Peyer's patch (tissue), 4 donors: ENCODE measurements at regions not wholly inside any gene's neighbourhood (a gene's known extent, or its start where the extent isn't known, plus 50 kb on each side); places are given as distances from the start of the nearest gene placed in this dataset.

Experiments
- DNase-seq, 3 donors: peaks; one replicate each; pipeline ENCODE4 v3.0.0-alpha.2; 2017 to 2019
- H3K27ac ChIP-seq, 4 donors: fragments of 200-600 bp; sonication (generic); one replicate each; pipeline ENCODE4 v1.5.1; 2016 to 2019
- H3K27me3 ChIP-seq, 2 donors: fragments of 200-600 bp; sonication (generic); one replicate each; pipeline ENCODE4 v1.5.1; 2019
- H3K36me3 ChIP-seq, 3 donors: fragments of 200-600 bp; sonication (generic); one replicate each; pipeline ENCODE4 v1.5.1; 2016 to 2019
- H3K4me1 ChIP-seq, 4 donors: fragments of 200-600 bp; sonication (generic); one replicate each; pipeline ENCODE4 v1.5.1; 2016 to 2019
- H3K4me3 ChIP-seq, 4 donors: fragments of 200-600 bp; sonication (generic); 1 replicate in 3 of 4; 2 replicates in 1 of 4; pipeline ENCODE4 v1.5.1; 2016 to 2019; ENCODE audit warnings: mild to moderate bottlenecking in 1 of 4
- H3K9me3 ChIP-seq, 4 donors: fragments of 200-600 bp; sonication (generic); one replicate each; pipeline ENCODE4 v1.5.1; 2016 to 2019; ENCODE audit warnings: mild to moderate bottlenecking in 1 of 4
- CTCF ChIP-seq, 6 experiments: fragments of 450-650 bp in 4 of 6; fragments of 200-600 bp in 2 of 6; sonication (generic) in 1 of 6; IDR thresholded peaks; one replicate each; pipeline ENCODE4 v1.5.1; 2017 to 2019; ENCODE audit warnings: antibody characterized with exemption in 6 of 6, mild to moderate bottlenecking in 3 of 6, moderate library complexity in 1 of 6
- POLR2A ChIP-seq, 2 donors: fragments of 450-650 bp; IDR thresholded peaks; one replicate each; pipeline ENCODE4 v1.5.1; 2017; ENCODE audit warnings: antibody characterized with exemption in 2 of 2, mild to moderate bottlenecking in 2 of 2, moderate library complexity in 2 of 2

DNA sequence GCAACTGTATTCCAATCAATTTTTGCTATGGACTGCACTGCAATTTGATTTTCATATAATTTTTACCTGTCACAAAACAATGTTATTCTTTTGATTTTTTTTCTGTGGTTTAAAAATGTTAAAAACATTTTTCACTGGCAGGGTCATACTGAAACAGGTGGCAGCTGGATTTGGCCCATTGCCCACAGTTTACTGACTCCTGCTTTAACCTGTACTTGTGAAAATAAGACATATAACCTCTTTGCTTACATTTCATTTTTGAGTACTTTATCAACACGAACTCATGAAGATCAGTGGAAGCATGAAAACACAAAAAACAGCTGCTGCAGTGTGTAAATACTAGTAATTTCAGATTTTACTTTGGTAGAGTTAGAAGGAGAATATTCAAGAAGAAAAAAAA lies 313.1 kb downstream of the WDR72 start:
- Histone ChIP-seq H3K4me3 (no peak overlapping the region), H3K36me3 (no peaks in the 10 kb centered on the region), H3K27me3 (no peaks in the 10 kb centered on the region), H3K4me1 (no peaks in the 10 kb centered on the region), H3K27ac (no peak overlapping the region), H3K9me3 (no peaks in the 10 kb centered on the region)
- TF ChIP-seq CTCF (IDR thresholded peaks at IDR 0.05) (no peak), POLR2A (IDR thresholded peaks at IDR 0.05) (no peak)
- DNase-seq: no peak

GRCh38 chr15:53445531-53445930 lies 313.9 kb downstream of the WDR72 start:
- Histone ChIP-seq H3K9me3 (no peaks in the 10 kb centered on the region), H3K27ac (no peak overlapping the region), H3K27me3 (no peaks in the 10 kb centered on the region), H3K4me1 (no peaks in the 10 kb centered on the region), H3K36me3 (no peaks in the 10 kb centered on the region), H3K4me3 (no peak overlapping the region)
- TF ChIP-seq CTCF (IDR thresholded peaks at IDR 0.05) (no peak), POLR2A (IDR thresholded peaks at IDR 0.05) (no peak)
- DNase-seq: no peak

DNA sequence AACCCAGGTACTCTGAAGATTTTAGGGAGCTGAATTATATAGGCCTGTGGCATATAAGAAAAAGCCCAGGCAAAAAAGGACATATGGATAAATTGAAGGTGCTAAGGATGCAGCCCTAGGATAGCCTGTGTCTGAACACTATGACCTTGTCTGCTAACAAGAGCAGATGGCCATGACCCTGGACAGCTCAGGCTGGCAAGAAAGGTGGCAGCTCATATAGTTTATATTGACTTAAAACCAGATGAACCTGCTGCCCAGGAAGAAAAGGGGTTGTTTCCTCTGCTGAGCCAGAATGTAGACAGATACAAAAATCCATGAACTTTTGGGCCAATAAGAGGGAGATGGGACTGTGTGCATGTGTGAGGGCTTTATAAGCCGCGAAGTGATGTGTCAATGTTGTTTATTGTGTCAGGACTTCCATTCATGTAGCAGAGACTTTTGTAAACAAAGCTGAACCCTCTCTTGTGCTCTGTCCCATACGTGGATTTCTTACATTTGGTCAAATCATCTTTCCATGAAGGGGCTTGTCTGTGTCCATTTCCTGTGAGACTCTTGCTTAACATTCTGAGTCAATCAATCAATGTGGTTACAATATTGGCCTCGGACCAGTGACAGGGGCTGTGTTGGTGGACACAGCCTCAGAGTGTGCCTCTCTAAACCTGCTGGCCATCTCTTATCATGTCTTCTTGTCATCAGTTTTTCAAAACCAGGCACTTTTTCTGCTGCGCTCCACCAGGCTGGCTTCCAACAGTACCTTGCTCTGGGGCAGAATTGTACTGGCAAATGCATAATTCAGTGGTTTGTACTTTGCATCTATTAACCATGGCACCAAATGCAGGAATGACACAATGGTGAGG lies 321.2 kb downstream of the WDR72 start:
- TF ChIP-seq CTCF (IDR thresholded peaks at IDR 0.05) (no peak), POLR2A (IDR thresholded peaks at IDR 0.05) (no peak)
- Histone ChIP-seq H3K27me3 (no peaks in the 10 kb centered on the region), H3K9me3 (no peaks in the 10 kb centered on the region), H3K27ac (no peak overlapping the region), H3K4me3 (no peak overlapping the region), H3K36me3 (no peaks in the 10 kb centered on the region), H3K4me1 (no peaks in the 10 kb centered on the region)
- DNase-seq: no peak

DNA sequence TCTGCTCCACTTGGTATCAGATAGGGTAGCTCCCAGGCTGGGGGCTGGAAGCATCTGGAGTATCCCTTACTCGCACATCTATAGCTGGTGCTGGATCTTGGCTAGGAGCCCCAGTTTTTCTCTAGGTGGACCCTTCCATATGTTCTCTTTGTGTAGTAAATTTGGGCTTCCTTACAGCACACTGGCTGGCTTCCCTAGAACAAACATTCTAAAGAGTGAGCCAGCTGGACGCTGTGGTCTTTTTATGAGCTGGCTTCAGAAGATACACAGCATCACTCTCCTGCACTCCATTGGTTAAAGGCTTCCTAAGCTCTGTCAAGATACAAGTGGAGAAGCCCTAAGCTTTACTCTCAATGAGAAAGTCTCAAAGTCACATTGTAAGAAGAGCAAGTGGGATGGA lies 322.1 kb downstream of the WDR72 start:
- TF ChIP-seq POLR2A (IDR thresholded peaks at IDR 0.05) (no peak), CTCF (IDR thresholded peaks at IDR 0.05) (no peak)
- Histone ChIP-seq H3K27ac (no peak overlapping the region), H3K4me1 (no peaks in the 10 kb centered on the region), H3K4me3 (no peak overlapping the region), H3K9me3 (no peaks in the 10 kb centered on the region), H3K27me3 (no peaks in the 10 kb centered on the region), H3K36me3 (no peaks in the 10 kb centered on the region)
- DNase-seq: no peak

DNA sequence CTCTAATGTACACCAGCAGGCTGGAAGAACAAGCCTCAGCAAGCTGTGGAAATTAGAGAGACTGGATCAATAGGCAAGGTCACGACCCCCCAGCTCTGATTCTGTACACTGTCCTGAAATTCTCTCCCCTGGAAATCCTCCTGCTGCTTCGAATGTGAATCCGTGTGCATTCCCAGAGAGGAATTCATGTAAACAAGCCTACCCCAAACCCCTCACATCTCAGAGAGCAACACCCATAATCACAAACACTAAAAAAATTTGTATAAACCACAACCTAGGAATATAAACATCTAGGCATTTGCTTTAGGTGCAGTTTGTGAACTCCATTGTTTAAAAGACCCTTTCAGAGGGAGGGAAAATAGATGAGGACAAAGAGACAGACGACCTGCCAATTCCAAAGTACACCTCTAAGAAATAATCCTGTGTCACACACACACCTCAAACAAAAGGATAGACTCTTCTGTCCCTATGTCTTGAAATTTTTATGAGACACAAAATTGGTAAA lies 325.2 kb downstream of the WDR72 start:
- Histone ChIP-seq H3K4me3 (no peak overlapping the region), H3K4me1 (no peaks in the 10 kb centered on the region), H3K27ac (no peak overlapping the region), H3K36me3 (no peaks in the 10 kb centered on the region), H3K9me3 (no peaks in the 10 kb centered on the region), H3K27me3 (no peaks in the 10 kb centered on the region)
- no peak for TF ChIP-seq CTCF (IDR thresholded peaks at IDR 0.05)
- no peak for TF ChIP-seq POLR2A (IDR thresholded peaks at IDR 0.05)
- no peak for DNase-seq
